ENCODE measurements at regions not wholly inside any gene's neighbourhood (a gene's known extent, or its start where the extent isn't known, plus 50 kb on each side); places are given as distances from the start of the nearest gene placed in this dataset.

DNA sequence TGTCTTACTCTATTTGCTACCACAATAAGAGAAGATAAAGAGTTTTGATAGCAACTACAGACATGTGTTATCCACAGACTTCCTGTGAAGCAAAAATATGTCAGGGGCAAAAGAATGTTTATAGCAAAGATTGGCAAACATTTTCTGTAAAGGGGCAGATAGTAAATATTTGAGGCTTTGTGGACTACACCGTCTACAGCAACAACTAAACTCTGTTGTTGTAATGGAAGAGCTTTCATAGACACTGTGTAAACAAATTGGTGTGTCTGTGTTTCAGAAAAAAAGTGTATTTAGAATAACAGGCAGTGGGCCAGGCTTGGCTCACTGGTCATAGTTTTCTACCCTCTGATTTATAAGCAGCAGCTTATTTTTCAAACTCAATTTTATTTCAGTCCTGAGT lies 521.4 kb downstream of the ANKRD7 start:
- Mint-ChIP-seq H3K36me3 (ENCODE audit: unreplicated experiment) (no peaks in the 10 kb centered on the region), H3K9me3 (ENCODE audit: unreplicated experiment) (peaks cover 3% of the 10 kb centered on the region), H3K27me3 (ENCODE audit: unreplicated experiment) (no peaks in the 10 kb centered on the region), H3K4me3 (ENCODE audit: unreplicated experiment) (no peak overlapping the region), H3K27ac (ENCODE audit: unreplicated experiment) (no peak overlapping the region), H3K4me1 (ENCODE audit: unreplicated experiment) (peaks cover 5% of the 10 kb centered on the region)
- no peak for DNase-seq (ENCODE audit: extremely low spot score, unreplicated experiment)
- TF ChIP-seq, protein P1, sequence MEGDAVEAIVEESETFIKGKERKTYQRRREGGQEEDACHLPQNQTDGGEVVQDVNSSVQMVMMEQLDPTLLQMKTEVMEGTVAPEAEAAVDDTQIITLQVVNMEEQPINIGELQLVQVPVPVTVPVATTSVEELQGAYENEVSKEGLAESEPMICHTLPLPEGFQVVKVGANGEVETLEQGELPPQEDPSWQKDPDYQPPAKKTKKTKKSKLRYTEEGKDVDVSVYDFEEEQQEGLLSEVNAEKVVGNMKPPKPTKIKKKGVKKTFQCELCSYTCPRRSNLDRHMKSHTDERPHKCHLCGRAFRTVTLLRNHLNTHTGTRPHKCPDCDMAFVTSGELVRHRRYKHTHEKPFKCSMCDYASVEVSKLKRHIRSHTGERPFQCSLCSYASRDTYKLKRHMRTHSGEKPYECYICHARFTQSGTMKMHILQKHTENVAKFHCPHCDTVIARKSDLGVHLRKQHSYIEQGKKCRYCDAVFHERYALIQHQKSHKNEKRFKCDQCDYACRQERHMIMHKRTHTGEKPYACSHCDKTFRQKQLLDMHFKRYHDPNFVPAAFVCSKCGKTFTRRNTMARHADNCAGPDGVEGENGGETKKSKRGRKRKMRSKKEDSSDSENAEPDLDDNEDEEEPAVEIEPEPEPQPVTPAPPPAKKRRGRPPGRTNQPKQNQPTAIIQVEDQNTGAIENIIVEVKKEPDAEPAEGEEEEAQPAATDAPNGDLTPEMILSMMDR (IDR thresholded peaks at IDR 0.05) = no peak

DNA sequence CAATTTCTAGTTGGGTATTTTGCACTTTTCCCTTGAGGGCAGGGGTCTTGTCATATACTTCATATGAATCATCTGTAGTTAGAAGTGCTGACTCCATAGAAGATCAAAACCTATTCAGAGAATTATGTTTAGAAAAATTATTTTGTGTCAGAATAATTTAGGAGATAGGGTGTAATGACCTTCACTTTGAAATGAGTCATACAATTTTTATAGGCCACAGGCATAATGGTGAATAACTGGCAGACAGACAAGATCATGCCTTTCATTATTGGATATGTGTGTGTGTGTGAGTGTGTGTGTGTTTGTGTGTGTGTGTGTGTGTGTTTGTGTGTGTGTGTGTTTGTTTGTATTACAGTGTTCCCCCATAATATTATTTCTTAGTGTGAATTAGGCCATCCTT lies 523.0 kb downstream of the ANKRD7 start:
- Mint-ChIP-seq H3K36me3 (ENCODE audit: unreplicated experiment) (no peaks in the 10 kb centered on the region), H3K4me3 (ENCODE audit: unreplicated experiment) (no peak overlapping the region), H3K27me3 (ENCODE audit: unreplicated experiment) (no peaks in the 10 kb centered on the region), H3K27ac (ENCODE audit: unreplicated experiment) (no peak overlapping the region), H3K9me3 (ENCODE audit: unreplicated experiment) (peaks cover 3% of the 10 kb centered on the region), H3K4me1 (ENCODE audit: unreplicated experiment) (peaks cover 5% of the 10 kb centered on the region)
- no peak for DNase-seq (ENCODE audit: extremely low spot score, unreplicated experiment)
- TF ChIP-seq, protein P1 (IDR thresholded peaks at IDR 0.05) = no peak

DNA sequence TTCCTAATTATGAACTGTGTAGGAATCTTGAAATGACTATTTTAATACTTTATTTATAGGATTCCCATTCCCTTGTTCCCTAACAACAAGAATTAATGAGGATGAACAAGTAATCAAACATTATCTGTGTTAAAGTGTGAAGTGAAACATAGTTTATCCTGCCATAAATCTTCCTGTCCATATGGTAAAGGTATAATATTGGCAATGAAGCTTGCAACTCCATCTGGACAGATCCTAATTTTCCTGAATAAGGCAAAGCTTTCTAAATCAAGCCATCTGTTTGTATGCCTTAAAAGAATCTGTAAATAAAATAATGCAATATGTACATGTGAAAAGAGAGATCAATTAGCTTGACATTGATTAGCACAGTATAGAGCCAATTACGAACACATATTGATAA lies 529.0 kb downstream of the ANKRD7 start:
- DNase-seq (ENCODE audit: extremely low spot score, unreplicated experiment) = no peak
- TF ChIP-seq, protein P1 (IDR thresholded peaks at IDR 0.05) = no peak
- no peaks in the 10 kb centered on the region for H3K9me3 Mint-ChIP-seq (ENCODE audit: unreplicated experiment)
- no peaks in the 10 kb centered on the region for H3K36me3 Mint-ChIP-seq (ENCODE audit: unreplicated experiment)
- no peak overlapping the region for H3K27ac Mint-ChIP-seq (ENCODE audit: unreplicated experiment)
- H3K27me3 Mint-ChIP-seq (ENCODE audit: unreplicated experiment) = no peaks in the 10 kb centered on the region
- no peak overlapping the region for H3K4me3 Mint-ChIP-seq (ENCODE audit: unreplicated experiment)
- H3K4me1 Mint-ChIP-seq (ENCODE audit: unreplicated experiment) = peaks cover 1% of the 10 kb centered on the region

DNA sequence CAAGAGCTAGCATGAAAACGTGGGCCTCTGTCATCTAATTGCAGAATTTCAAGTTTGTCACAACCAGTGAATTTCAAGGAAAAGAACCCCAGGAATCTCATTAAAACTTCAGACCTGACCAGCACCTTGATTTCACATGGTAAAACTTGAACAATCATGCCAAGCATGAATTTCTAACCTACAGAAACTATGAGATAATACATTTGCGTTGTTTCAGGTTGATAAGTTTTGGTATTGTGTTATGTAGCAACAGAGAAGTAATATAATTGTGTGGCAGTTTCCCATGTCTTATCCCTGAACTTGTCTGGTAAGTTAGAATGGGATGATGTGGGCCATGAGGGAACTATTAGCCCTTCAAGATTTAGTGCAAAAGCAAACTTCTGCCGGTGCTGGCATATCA lies 530.1 kb downstream of the ANKRD7 start:
- TF ChIP-seq, protein P1 (IDR thresholded peaks at IDR 0.05) = no peak
- no peak for DNase-seq (ENCODE audit: extremely low spot score, unreplicated experiment)
- Mint-ChIP-seq H3K36me3 (ENCODE audit: unreplicated experiment) (no peaks in the 10 kb centered on the region), H3K27ac (ENCODE audit: unreplicated experiment) (no peak overlapping the region), H3K9me3 (ENCODE audit: unreplicated experiment) (no peaks in the 10 kb centered on the region), H3K27me3 (ENCODE audit: unreplicated experiment) (no peaks in the 10 kb centered on the region), H3K4me3 (ENCODE audit: unreplicated experiment) (no peak overlapping the region), H3K4me1 (ENCODE audit: unreplicated experiment) (peaks cover 1% of the 10 kb centered on the region)

DNA sequence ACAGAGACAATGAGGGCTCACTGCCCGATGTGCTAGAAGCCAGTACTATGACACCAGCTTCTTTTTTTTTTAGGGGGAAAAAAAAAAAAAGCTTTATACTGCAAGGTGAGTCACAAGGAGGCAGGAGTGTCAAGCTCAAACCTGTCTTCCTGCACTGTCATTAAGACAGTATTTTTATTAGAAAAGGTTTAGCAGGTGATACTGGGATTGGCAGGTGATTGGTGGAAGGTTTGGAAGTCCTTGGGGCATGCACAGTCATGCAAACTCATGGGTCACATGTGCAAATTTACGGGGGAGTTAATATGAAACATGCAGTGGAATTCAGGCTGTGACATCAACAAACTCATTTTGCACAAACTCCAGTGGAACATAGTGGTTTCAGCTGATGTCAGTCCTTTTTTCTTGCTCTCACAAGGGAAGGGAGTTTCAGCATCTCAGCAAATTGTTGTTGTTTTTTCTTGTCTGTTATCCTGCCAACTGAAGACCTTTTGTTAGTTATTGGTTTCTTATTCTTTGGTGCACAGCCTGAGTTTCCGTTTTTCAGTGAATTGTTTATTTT lies 530.6 kb downstream of the ANKRD7 start:
- H3K27ac Mint-ChIP-seq (ENCODE audit: unreplicated experiment) = no peak overlapping the region
- H3K9me3 Mint-ChIP-seq (ENCODE audit: unreplicated experiment) = no peaks in the 10 kb centered on the region
- no peak overlapping the region for H3K4me3 Mint-ChIP-seq (ENCODE audit: unreplicated experiment)
- no peaks in the 10 kb centered on the region for H3K36me3 Mint-ChIP-seq (ENCODE audit: unreplicated experiment)
- TF ChIP-seq, protein P1 (IDR thresholded peaks at IDR 0.05) = no peak
- no peaks in the 10 kb centered on the region for H3K27me3 Mint-ChIP-seq (ENCODE audit: unreplicated experiment)
- no peak for DNase-seq (ENCODE audit: extremely low spot score, unreplicated experiment)
- H3K4me1 Mint-ChIP-seq (ENCODE audit: unreplicated experiment) = peaks cover 4% of the 10 kb centered on the region
